B cell (primary cell): ENCODE measurements at regions not wholly inside any gene's neighbourhood (a gene's known extent, or its start where the extent isn't known, plus 50 kb on each side); places are given as distances from the start of the nearest gene placed in this dataset.

Experiments used
- ATAC-seq: fragments of 200-7000 bp; cut with Tn5 transposase; one replicate; pipeline ENCODE4 v1.10.0; 2021; ENCODE audit warnings: low read depth, mild to moderate bottlenecking, moderate number of reproducible peaks, moderate library complexity
- CTCF ChIA-PET: fragments of 350-600 bp; sonication (Branson Sonifier 250); formaldehyde crosslinking; loops from one replicate; lab custom pipeline; 2021; ENCODE audit warnings: antibody characterized with exemption, inconsistent platforms; lab: Charles Lee
- POLR2A ChIA-PET: fragments of 350-600 bp; sonication (Branson Sonifier 250); formaldehyde crosslinking; loops from one replicate; lab custom pipeline; 2021; ENCODE audit warnings: antibody characterized with exemption; lab: Charles Lee
- DNase-seq: peaks from one replicate; pipeline ENCODE4 v3.0.0; 2013
- H2AFZ ChIP-seq: 2 replicates; pipeline ENCODE4 v1.6.1; 2012; ENCODE audit warnings: mild to moderate bottlenecking, low read depth, low read length; ENCODE audit not compliant: insufficient read depth, poor library complexity, severe bottlenecking
- H3K27ac ChIP-seq, 2 donors: 1 replicate in 1 of 2; 2 replicates in 1 of 2; pipeline ENCODE4 v1.5.1; 2012 to 2013; ENCODE audit warnings: low read length in 2 of 2, mild to moderate bottlenecking in 2 of 2, moderate library complexity in 1 of 2
- H3K27me3 ChIP-seq, 4 experiments: fragments of 200-600 bp in 1 of 4; sonication (generic) in 1 of 4; replicated peaks in 1 of 4; 1 replicate in 2 of 4; 2 replicates in 2 of 4; pipeline versions ENCODE4 v1.6.1 to v1.7.0; 2013 to 2016; ENCODE audit warnings: low read length in 3 of 4, mild to moderate bottlenecking in 2 of 4, mixed read lengths in 1 of 4, moderate library complexity in 1 of 4; ENCODE audit not compliant: insufficient read depth in 4 of 4, control insufficient read depth in 3 of 4; ENCODE audit errors: control extremely low read depth in 1 of 4
- H3K36me3 ChIP-seq, 2 experiments: replicated peaks in 1 of 2; 1 replicate in 1 of 2; 2 replicates in 1 of 2; pipeline versions ENCODE4 v1.6.1 to v1.7.1; 2013; ENCODE audit warnings: low read length in 1 of 2; ENCODE audit not compliant: insufficient read depth in 2 of 2, control insufficient read depth in 1 of 2; ENCODE audit errors: control extremely low read depth in 1 of 2, extremely low read depth in 1 of 2
- H3K4me1 ChIP-seq, 2 donors: fragments of 200-600 bp in 1 of 2; sonication (generic) in 1 of 2; 1 replicate in 1 of 2; 2 replicates in 1 of 2; pipeline versions ENCODE4 v1.5.1 to v1.6.1; 2013 to 2017; ENCODE audit warnings: low read length in 2 of 2; ENCODE audit not compliant: control insufficient read depth in 2 of 2, insufficient read depth in 2 of 2
- H3K4me2 ChIP-seq: replicated peaks from 2 replicates; pipeline ENCODE3; 2012; ENCODE audit warnings: mild to moderate bottlenecking, low read depth, low read length; ENCODE audit not compliant: poor library complexity, severe bottlenecking
- H3K4me3 ChIP-seq, 5 experiments: fragments of 200-600 bp in 1 of 5; sonication (generic) in 1 of 5; 1 replicate in 3 of 5; 2 replicates in 2 of 5; pipeline versions ENCODE4 v1.5.1 to v1.7.0; 2011 to 2016; ENCODE audit warnings: low read length in 4 of 5, mild to moderate bottlenecking in 4 of 5, low read depth in 2 of 5, control low read depth in 1 of 5, moderate library complexity in 1 of 5; ENCODE audit not compliant: insufficient read depth in 1 of 5; ENCODE audit errors: control extremely low read depth in 1 of 5, extremely low read depth in 1 of 5
- H3K79me2 ChIP-seq: fragments of 200-600 bp; sonication (generic); one replicate; pipeline ENCODE4 v1.6.0; 2016; ENCODE audit warnings: low read length; ENCODE audit not compliant: control insufficient read depth, insufficient read depth
- H3K9ac ChIP-seq: fragments of 200-600 bp; sonication (generic); 2 replicates; pipeline ENCODE4 v1.6.1; 2017; ENCODE audit warnings: mild to moderate bottlenecking, low read length, moderate library complexity
- H3K9me3 ChIP-seq, 3 donors: one replicate each; pipeline versions ENCODE4 v1.6.1 to v1.7.1; 2013; ENCODE audit warnings: low read length in 2 of 3; ENCODE audit not compliant: control insufficient read depth in 2 of 3, insufficient read depth in 1 of 3; ENCODE audit errors: control extremely low read depth in 1 of 3
- H4K20me1 ChIP-seq: 2 replicates; pipeline ENCODE4 v1.6.0; 2012; ENCODE audit warnings: mild to moderate bottlenecking, low read length; ENCODE audit not compliant: insufficient read depth, control insufficient read depth, poor library complexity, severe bottlenecking
- H3K27ac Mint-ChIP-seq: one replicate; pipeline ENCODE4 v1.8.0; 2021; ENCODE audit warnings: mixed read lengths
- H3K27me3 Mint-ChIP-seq: one replicate; pipeline ENCODE4 v1.8.0; 2021; ENCODE audit warnings: mixed read lengths
- H3K4me1 Mint-ChIP-seq: one replicate; pipeline ENCODE4 v1.8.0; 2021; ENCODE audit warnings: mixed read lengths
- H3K4me3 Mint-ChIP-seq: one replicate; pipeline ENCODE4 v1.8.0; 2021; ENCODE audit warnings: mixed read lengths
- H3K9me3 Mint-ChIP-seq: one replicate; pipeline ENCODE4 v1.8.0; 2022; ENCODE audit warnings: mixed read lengths; ENCODE audit not compliant: insufficient read depth
- CTCF ChIP-seq: fragments of 200-600 bp; IDR thresholded peaks from one replicate; pipeline ENCODE4 v1.8.0; 2022; ENCODE audit warnings: antibody characterized with exemption, mild to moderate bottlenecking
- EZH2 ChIP-seq: IDR thresholded peaks from 2 replicates; pipeline ENCODE4 v1.6.1; 2012; ENCODE audit warnings: borderline replicate concordance, low read depth, mild to moderate bottlenecking, moderate library complexity, low read length; ENCODE audit not compliant: insufficient read depth, poor library complexity, severe bottlenecking
- WGBS: methylation state at CpG from one replicate; pipeline ENCODE4 v1.1.5; 2013; ENCODE audit warnings: missing lambda C conversion rate; ENCODE audit not compliant: insufficient coverage; 5-methylcytosine and 5-hydroxymethylcytosine counted together
- intact Hi-C: fragments of 100-400 bp; cut with micrococcal nuclease; formaldehyde crosslinking; loops from one replicate; pipeline ENCODE4 v1.10.0; 2022

- TF ChIP-seq CTCF = no peak
- no peak for TF ChIP-seq EZH2
- no peak for DNase-seq
- H3K4me1 Mint-ChIP-seq = no peaks in the 10 kb centered on the region
- H3K27ac Mint-ChIP-seq = no peak overlapping the region
- ATAC-seq = no peak
- H3K9ac ChIP-seq = no peak overlapping the region
- peaks cover 0 to 9% (median 1%) of the 10 kb centered on the region in 3 donors for H3K9me3 ChIP-seq
- H3K36me3 ChIP-seq = no peaks in the 10 kb centered on the region
- ChIA-PET POLR2A (no interaction called here), CTCF (no interaction called here)
- H3K4me3 ChIP-seq = no peak overlapping the region
- H3K4me1 ChIP-seq = no peaks in the 10 kb centered on the region
- H3K27me3 Mint-ChIP-seq = no peaks in the 10 kb centered on the region
- H4K20me1 ChIP-seq = no peaks in the 10 kb centered on the region
- H3K79me2 ChIP-seq = no peaks in the 10 kb centered on the region
- intact Hi-C loops = no loop called here
- no peaks in the 10 kb centered on the region for H3K27me3 ChIP-seq
- no peak overlapping the region for H3K4me3 Mint-ChIP-seq
- no peak overlapping the region for H3K4me2 ChIP-seq
- no peak overlapping the region for H3K27ac ChIP-seq
- WGBS = 71% methylated on average over 1 of the region's 2 CpGs
- H2AFZ ChIP-seq = no peak overlapping the region
- H3K9me3 Mint-ChIP-seq = no peaks in the 10 kb centered on the region
Measured at GRCh38 chr2:188865681-188866080, 108.5 kb upstream of the COL3A1 start.

GRCh38 chr2:188869550-188869949 is 104.6 kb upstream of the COL3A1 start:
- Mint-ChIP-seq H3K4me3 (no peak overlapping the region), H3K27me3 (no peaks in the 10 kb centered on the region), H3K9me3 (no peaks in the 10 kb centered on the region), H3K4me1 (no peaks in the 10 kb centered on the region), H3K27ac (no peak overlapping the region)
- Histone ChIP-seq H3K9ac (no peak overlapping the region), H3K36me3 (no peaks in the 10 kb centered on the region), H3K4me2 (no peak overlapping the region), H3K4me3 (no peak overlapping the region), H3K27me3 (no peaks in the 10 kb centered on the region), H3K27ac (no peak overlapping the region), H3K9me3 (no peaks in the 10 kb centered on the region), H2AFZ (no peak overlapping the region), H4K20me1 (no peaks in the 10 kb centered on the region), H3K4me1 (no peaks in the 10 kb centered on the region), H3K79me2 (no peaks in the 10 kb centered on the region)
- intact Hi-C loops = no loop called here
- ATAC-seq = no peak
- TF ChIP-seq CTCF = no peak
- TF ChIP-seq EZH2 = no peak
- WGBS = 100% methylated on average over 2 of the region's 2 CpGs
- CTCF ChIA-PET = no interaction called here
- POLR2A ChIA-PET = no interaction called here
- DNase-seq = no peak
